ENCODE measurements at regions not wholly inside any gene's neighbourhood (a gene's known extent, or its start where the extent isn't known, plus 50 kb on each side); places are given as distances from the start of the nearest gene placed in this dataset.

DNA sequence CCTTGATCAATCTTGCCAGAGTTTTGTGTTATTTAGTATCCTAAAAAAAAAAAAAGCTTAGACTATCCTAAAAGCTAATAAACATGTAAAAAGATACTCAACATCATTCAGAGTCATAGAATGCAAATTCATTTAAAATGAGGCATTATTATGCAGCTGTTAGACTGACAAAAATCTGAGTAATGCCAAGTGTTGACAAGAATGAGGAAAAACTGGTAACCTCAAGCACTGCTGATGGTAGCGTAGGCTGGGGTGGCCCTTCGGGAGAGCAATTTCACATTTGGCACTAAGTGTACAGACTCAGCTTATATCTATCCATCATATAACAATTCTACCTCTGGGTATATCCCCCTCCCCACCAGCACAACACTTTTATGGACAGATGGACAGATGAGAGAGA lies 280.4 kb downstream of the RAP2B start:
- no peak for ATAC-seq
- no peaks in the 10 kb centered on the region for H3K36me3 Mint-ChIP-seq
- DNase-seq (ENCODE audit: low spot score) = no peak
- H3K4me1 Mint-ChIP-seq = peaks cover 31% of the 10 kb centered on the region
- no peak overlapping the region for H3K4me3 Mint-ChIP-seq
- no peaks in the 10 kb centered on the region for H3K27me3 Mint-ChIP-seq (ENCODE audit: low read depth)
- no peaks in the 10 kb centered on the region for H3K9me3 Mint-ChIP-seq
- no peak overlapping the region for H3K27ac Mint-ChIP-seq
- POLR2A ChIA-PET = no interaction called here
- CTCF ChIA-PET = no interaction called here
- TF ChIP-seq JUN (CRISPR knock-in tag; IDR thresholded peaks at IDR 0.05) = no peak
- TF ChIP-seq, protein P1, sequence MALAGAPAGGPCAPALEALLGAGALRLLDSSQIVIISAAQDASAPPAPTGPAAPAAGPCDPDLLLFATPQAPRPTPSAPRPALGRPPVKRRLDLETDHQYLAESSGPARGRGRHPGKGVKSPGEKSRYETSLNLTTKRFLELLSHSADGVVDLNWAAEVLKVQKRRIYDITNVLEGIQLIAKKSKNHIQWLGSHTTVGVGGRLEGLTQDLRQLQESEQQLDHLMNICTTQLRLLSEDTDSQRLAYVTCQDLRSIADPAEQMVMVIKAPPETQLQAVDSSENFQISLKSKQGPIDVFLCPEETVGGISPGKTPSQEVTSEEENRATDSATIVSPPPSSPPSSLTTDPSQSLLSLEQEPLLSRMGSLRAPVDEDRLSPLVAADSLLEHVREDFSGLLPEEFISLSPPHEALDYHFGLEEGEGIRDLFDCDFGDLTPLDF (CRISPR knock-in tag; IDR thresholded peaks at IDR 0.05) = no peak
- TF ChIP-seq, protein P2, sequence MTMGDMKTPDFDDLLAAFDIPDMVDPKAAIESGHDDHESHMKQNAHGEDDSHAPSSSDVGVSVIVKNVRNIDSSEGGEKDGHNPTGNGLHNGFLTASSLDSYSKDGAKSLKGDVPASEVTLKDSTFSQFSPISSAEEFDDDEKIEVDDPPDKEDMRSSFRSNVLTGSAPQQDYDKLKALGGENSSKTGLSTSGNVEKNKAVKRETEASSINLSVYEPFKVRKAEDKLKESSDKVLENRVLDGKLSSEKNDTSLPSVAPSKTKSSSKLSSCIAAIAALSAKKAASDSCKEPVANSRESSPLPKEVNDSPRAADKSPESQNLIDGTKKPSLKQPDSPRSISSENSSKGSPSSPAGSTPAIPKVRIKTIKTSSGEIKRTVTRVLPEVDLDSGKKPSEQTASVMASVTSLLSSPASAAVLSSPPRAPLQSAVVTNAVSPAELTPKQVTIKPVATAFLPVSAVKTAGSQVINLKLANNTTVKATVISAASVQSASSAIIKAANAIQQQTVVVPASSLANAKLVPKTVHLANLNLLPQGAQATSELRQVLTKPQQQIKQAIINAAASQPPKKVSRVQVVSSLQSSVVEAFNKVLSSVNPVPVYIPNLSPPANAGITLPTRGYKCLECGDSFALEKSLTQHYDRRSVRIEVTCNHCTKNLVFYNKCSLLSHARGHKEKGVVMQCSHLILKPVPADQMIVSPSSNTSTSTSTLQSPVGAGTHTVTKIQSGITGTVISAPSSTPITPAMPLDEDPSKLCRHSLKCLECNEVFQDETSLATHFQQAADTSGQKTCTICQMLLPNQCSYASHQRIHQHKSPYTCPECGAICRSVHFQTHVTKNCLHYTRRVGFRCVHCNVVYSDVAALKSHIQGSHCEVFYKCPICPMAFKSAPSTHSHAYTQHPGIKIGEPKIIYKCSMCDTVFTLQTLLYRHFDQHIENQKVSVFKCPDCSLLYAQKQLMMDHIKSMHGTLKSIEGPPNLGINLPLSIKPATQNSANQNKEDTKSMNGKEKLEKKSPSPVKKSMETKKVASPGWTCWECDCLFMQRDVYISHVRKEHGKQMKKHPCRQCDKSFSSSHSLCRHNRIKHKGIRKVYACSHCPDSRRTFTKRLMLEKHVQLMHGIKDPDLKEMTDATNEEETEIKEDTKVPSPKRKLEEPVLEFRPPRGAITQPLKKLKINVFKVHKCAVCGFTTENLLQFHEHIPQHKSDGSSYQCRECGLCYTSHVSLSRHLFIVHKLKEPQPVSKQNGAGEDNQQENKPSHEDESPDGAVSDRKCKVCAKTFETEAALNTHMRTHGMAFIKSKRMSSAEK (CRISPR knock-in tag; IDR thresholded peaks at IDR 0.05; ENCODE audit: borderline replicate concordance) = no peak
- TF ChIP-seq, protein P3, sequence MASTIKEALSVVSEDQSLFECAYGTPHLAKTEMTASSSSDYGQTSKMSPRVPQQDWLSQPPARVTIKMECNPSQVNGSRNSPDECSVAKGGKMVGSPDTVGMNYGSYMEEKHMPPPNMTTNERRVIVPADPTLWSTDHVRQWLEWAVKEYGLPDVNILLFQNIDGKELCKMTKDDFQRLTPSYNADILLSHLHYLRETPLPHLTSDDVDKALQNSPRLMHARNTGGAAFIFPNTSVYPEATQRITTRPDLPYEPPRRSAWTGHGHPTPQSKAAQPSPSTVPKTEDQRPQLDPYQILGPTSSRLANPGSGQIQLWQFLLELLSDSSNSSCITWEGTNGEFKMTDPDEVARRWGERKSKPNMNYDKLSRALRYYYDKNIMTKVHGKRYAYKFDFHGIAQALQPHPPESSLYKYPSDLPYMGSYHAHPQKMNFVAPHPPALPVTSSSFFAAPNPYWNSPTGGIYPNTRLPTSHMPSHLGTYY (CRISPR knock-in tag; IDR thresholded peaks at IDR 0.05) = no peak
- TF ChIP-seq, protein P4, sequence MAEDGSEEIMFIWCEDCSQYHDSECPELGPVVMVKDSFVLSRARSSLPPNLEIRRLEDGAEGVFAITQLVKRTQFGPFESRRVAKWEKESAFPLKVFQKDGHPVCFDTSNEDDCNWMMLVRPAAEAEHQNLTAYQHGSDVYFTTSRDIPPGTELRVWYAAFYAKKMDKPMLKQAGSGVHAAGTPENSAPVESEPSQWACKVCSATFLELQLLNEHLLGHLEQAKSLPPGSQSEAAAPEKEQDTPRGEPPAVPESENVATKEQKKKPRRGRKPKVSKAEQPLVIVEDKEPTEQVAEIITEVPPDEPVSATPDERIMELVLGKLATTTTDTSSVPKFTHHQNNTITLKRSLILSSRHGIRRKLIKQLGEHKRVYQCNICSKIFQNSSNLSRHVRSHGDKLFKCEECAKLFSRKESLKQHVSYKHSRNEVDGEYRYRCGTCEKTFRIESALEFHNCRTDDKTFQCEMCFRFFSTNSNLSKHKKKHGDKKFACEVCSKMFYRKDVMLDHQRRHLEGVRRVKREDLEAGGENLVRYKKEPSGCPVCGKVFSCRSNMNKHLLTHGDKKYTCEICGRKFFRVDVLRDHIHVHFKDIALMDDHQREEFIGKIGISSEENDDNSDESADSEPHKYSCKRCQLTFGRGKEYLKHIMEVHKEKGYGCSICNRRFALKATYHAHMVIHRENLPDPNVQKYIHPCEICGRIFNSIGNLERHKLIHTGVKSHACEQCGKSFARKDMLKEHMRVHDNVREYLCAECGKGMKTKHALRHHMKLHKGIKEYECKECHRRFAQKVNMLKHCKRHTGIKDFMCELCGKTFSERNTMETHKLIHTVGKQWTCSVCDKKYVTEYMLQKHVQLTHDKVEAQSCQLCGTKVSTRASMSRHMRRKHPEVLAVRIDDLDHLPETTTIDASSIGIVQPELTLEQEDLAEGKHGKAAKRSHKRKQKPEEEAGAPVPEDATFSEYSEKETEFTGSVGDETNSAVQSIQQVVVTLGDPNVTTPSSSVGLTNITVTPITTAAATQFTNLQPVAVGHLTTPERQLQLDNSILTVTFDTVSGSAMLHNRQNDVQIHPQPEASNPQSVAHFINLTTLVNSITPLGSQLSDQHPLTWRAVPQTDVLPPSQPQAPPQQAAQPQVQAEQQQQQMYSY (CRISPR knock-in tag; IDR thresholded peaks at IDR 0.05) = no peak
- TF ChIP-seq GTF2I (CRISPR knock-in tag; conservative IDR thresholded peaks at IDR 0.05) = no peak
- no peak for TF ChIP-seq ZNF219 (CRISPR knock-in tag; IDR thresholded peaks at IDR 0.05; ENCODE audit: borderline replicate concordance)
- TF ChIP-seq, protein P5, sequence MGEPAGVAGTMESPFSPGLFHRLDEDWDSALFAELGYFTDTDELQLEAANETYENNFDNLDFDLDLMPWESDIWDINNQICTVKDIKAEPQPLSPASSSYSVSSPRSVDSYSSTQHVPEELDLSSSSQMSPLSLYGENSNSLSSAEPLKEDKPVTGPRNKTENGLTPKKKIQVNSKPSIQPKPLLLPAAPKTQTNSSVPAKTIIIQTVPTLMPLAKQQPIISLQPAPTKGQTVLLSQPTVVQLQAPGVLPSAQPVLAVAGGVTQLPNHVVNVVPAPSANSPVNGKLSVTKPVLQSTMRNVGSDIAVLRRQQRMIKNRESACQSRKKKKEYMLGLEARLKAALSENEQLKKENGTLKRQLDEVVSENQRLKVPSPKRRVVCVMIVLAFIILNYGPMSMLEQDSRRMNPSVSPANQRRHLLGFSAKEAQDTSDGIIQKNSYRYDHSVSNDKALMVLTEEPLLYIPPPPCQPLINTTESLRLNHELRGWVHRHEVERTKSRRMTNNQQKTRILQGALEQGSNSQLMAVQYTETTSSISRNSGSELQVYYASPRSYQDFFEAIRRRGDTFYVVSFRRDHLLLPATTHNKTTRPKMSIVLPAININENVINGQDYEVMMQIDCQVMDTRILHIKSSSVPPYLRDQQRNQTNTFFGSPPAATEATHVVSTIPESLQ (CRISPR knock-in tag; IDR thresholded peaks at IDR 0.05) = no peak
- TF ChIP-seq, protein P6, sequence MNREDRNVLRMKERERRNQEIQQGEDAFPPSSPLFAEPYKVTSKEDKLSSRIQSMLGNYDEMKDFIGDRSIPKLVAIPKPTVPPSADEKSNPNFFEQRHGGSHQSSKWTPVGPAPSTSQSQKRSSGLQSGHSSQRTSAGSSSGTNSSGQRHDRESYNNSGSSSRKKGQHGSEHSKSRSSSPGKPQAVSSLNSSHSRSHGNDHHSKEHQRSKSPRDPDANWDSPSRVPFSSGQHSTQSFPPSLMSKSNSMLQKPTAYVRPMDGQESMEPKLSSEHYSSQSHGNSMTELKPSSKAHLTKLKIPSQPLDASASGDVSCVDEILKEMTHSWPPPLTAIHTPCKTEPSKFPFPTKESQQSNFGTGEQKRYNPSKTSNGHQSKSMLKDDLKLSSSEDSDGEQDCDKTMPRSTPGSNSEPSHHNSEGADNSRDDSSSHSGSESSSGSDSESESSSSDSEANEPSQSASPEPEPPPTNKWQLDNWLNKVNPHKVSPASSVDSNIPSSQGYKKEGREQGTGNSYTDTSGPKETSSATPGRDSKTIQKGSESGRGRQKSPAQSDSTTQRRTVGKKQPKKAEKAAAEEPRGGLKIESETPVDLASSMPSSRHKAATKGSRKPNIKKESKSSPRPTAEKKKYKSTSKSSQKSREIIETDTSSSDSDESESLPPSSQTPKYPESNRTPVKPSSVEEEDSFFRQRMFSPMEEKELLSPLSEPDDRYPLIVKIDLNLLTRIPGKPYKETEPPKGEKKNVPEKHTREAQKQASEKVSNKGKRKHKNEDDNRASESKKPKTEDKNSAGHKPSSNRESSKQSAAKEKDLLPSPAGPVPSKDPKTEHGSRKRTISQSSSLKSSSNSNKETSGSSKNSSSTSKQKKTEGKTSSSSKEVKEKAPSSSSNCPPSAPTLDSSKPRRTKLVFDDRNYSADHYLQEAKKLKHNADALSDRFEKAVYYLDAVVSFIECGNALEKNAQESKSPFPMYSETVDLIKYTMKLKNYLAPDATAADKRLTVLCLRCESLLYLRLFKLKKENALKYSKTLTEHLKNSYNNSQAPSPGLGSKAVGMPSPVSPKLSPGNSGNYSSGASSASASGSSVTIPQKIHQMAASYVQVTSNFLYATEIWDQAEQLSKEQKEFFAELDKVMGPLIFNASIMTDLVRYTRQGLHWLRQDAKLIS (CRISPR knock-in tag; IDR thresholded peaks at IDR 0.05; ENCODE audit: borderline replicate concordance) = no peak
- no peak for TF ChIP-seq ZNF416 (CRISPR knock-in tag; IDR thresholded peaks at IDR 0.05)
- TF ChIP-seq JAZF1 (CRISPR knock-in tag; IDR thresholded peaks at IDR 0.05) = no peak
- TF ChIP-seq, protein P7, sequence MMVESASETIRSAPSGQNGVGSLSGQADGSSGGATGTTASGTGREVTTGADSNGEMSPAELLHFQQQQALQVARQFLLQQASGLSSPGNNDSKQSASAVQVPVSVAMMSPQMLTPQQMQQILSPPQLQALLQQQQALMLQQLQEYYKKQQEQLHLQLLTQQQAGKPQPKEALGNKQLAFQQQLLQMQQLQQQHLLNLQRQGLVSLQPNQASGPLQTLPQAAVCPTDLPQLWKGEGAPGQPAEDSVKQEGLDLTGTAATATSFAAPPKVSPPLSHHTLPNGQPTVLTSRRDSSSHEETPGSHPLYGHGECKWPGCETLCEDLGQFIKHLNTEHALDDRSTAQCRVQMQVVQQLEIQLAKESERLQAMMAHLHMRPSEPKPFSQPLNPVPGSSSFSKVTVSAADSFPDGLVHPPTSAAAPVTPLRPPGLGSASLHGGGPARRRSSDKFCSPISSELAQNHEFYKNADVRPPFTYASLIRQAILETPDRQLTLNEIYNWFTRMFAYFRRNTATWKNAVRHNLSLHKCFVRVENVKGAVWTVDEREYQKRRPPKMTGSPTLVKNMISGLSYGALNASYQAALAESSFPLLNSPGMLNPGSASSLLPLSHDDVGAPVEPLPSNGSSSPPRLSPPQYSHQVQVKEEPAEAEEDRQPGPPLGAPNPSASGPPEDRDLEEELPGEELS (CRISPR knock-in tag; IDR thresholded peaks at IDR 0.05) = no peak
- TF ChIP-seq, protein P8, sequence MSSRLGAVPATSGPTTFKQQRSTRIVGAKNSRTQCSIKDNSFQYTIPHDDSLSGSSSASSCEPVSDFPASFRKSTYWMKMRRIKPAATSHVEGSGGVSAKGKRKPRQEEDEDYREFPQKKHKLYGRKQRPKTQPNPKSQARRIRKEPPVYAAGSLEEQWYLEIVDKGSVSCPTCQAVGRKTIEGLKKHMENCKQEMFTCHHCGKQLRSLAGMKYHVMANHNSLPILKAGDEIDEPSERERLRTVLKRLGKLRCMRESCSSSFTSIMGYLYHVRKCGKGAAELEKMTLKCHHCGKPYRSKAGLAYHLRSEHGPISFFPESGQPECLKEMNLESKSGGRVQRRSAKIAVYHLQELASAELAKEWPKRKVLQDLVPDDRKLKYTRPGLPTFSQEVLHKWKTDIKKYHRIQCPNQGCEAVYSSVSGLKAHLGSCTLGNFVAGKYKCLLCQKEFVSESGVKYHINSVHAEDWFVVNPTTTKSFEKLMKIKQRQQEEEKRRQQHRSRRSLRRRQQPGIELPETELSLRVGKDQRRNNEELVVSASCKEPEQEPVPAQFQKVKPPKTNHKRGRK (CRISPR knock-in tag; IDR thresholded peaks at IDR 0.05; ENCODE audit: borderline replicate concordance) = no peak
- TF ChIP-seq, protein P9, sequence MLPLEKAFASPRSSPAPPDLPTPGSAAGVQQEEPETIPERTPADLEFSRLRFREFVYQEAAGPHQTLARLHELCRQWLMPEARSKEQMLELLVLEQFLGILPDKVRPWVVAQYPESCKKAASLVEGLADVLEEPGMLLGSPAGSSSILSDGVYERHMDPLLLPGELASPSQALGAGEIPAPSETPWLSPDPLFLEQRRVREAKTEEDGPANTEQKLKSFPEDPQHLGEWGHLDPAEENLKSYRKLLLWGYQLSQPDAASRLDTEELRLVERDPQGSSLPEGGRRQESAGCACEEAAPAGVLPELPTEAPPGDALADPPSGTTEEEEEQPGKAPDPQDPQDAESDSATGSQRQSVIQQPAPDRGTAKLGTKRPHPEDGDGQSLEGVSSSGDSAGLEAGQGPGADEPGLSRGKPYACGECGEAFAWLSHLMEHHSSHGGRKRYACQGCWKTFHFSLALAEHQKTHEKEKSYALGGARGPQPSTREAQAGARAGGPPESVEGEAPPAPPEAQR (CRISPR knock-in tag; IDR thresholded peaks at IDR 0.05) = no peak
- no peak for TF ChIP-seq SMAD4 (CRISPR knock-in tag; IDR thresholded peaks at IDR 0.05)
- no peak for TF ChIP-seq ZBTB21 (CRISPR knock-in tag; IDR thresholded peaks at IDR 0.05; ENCODE audit: borderline replicate concordance)

All from WTC11 (cell line).